Sigmoid colon (tissue), 3 donors: ENCODE measurements at regions not wholly inside any gene's neighbourhood (a gene's known extent, or its start where the extent isn't known, plus 50 kb on each side); places are given as distances from the start of the nearest gene placed in this dataset.

ENCODE experiments used
- CTCF ChIP-seq, 4 experiments: fragments of 450-650 bp in 3 of 4; fragments of 200-600 bp in 1 of 4; IDR thresholded peaks; one replicate each; pipeline ENCODE4 v1.5.1; 2016 to 2019; ENCODE audit warnings: antibody characterized with exemption in 4 of 4, mild to moderate bottlenecking in 3 of 4, moderate library complexity in 2 of 4
- POLR2A ChIP-seq, 2 donors: fragments of 450-650 bp; IDR thresholded peaks; one replicate each; pipeline ENCODE4 v1.6.1; 2016; ENCODE audit warnings: antibody characterized with exemption in 2 of 2, mild to moderate bottlenecking in 2 of 2, moderate library complexity in 2 of 2

DNA sequence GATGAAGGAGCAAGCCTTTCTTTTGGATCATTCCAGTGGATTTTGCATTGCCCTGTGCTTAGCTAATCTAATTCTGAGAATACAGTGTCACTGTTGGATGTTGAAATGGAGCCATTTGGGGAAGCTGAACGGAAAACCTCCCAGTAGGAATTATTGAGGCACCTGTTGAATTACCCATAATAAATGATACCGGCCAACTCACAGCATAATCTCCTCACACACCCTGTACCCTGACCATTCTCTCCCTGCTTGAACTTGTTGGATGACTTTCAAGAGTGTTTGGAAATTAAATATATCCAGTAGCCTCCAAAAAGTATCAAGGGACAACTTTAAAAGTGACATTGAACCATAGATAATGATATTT, 171.4 kb upstream of the HES1 start:
- no peak for TF ChIP-seq POLR2A (IDR thresholded peaks at IDR 0.05)
- no peak for TF ChIP-seq CTCF (IDR thresholded peaks at IDR 0.05)
